H9 (cell line): ENCODE measurements at regions not wholly inside any gene's neighbourhood (a gene's known extent, or its start where the extent isn't known, plus 50 kb on each side); places are given as distances from the start of the nearest gene placed in this dataset.

Source experiments
- DNase-seq: peaks from one replicate; pipeline ENCODE4 v3.0.0-alpha.2; 2017
- H2AFZ ChIP-seq: one replicate; pipeline ENCODE4 v1.6.1; 2013; ENCODE audit warnings: mild to moderate bottlenecking, low read length, control low read depth, moderate library complexity
- H2AK5ac ChIP-seq: 2 replicates; pipeline ENCODE4 v1.6.1; 2013; ENCODE audit warnings: low read length, control low read depth, mixed read lengths; ENCODE audit not compliant: insufficient read length
- H2BK120ac ChIP-seq: one replicate; pipeline ENCODE4 v1.6.1; 2013; ENCODE audit warnings: low read depth, mild to moderate bottlenecking, low read length, control low read depth, inconsistent platforms; ENCODE audit not compliant: poor library complexity, severe bottlenecking
- H2BK12ac ChIP-seq: 2 replicates; pipeline ENCODE4 v1.6.1; 2013; ENCODE audit warnings: low read length, control low read depth, mixed read lengths, low read depth; ENCODE audit not compliant: insufficient read length
- H2BK15ac ChIP-seq: 2 replicates; pipeline ENCODE4 v1.6.1; 2013; ENCODE audit warnings: low read depth, low read length, control low read depth
- H2BK20ac ChIP-seq: one replicate; pipeline ENCODE4 v1.6.1; 2013; ENCODE audit warnings: low read depth, mild to moderate bottlenecking, low read length, control low read depth, inconsistent platforms; ENCODE audit not compliant: poor library complexity, severe bottlenecking
- H2BK5ac ChIP-seq: 2 replicates; pipeline ENCODE4 v1.6.1; 2013; ENCODE audit warnings: low read length, control low read depth, mixed read lengths; ENCODE audit not compliant: insufficient read length
- H3K14ac ChIP-seq: 2 replicates; pipeline ENCODE4 v1.6.1; 2013; ENCODE audit warnings: low read length, control low read depth; ENCODE audit not compliant: insufficient read depth
- H3K18ac ChIP-seq: 2 replicates; pipeline ENCODE4 v1.6.1; 2013; ENCODE audit warnings: low read depth, mild to moderate bottlenecking, mixed read lengths, low read length, control low read depth; ENCODE audit not compliant: insufficient read length
- H3K23ac ChIP-seq: 2 replicates; pipeline ENCODE4 v1.6.1; 2013; ENCODE audit warnings: low read length, control low read depth, mixed read lengths, low read depth; ENCODE audit not compliant: insufficient read length
- H3K23me2 ChIP-seq: 2 replicates; pipeline ENCODE4 v1.6.1; 2013; ENCODE audit warnings: low read depth, mild to moderate bottlenecking, mixed read lengths, low read length, control low read depth; ENCODE audit not compliant: insufficient read length, poor library complexity, severe bottlenecking
- H3K27ac ChIP-seq: 2 replicates; pipeline ENCODE4 v1.5.1; 2013; ENCODE audit warnings: low read length, control low read depth, mixed read lengths, low read depth; ENCODE audit not compliant: insufficient read length
- H3K27me3 ChIP-seq: 2 replicates; pipeline ENCODE4 v1.6.1; 2013; ENCODE audit warnings: low read length, control low read depth, inconsistent platforms; ENCODE audit not compliant: insufficient read depth
- H3K4ac ChIP-seq: 2 replicates; pipeline ENCODE4 v1.6.1; 2013; ENCODE audit warnings: low read depth, mild to moderate bottlenecking, control low read depth, inconsistent platforms, low read length, moderate library complexity
- H3K4me1 ChIP-seq: 2 replicates; pipeline ENCODE4 v1.6.1; 2013; ENCODE audit warnings: low read length, control low read depth, inconsistent platforms; ENCODE audit not compliant: insufficient read depth
- H3K4me2 ChIP-seq: 2 replicates; pipeline ENCODE4 v1.6.1; 2013; ENCODE audit warnings: low read length, control low read depth, mixed read lengths; ENCODE audit not compliant: insufficient read length, insufficient read depth
- H3K56ac ChIP-seq: 2 replicates; pipeline ENCODE4 v1.6.1; 2013; ENCODE audit warnings: low read depth, mild to moderate bottlenecking, mixed read lengths, low read length, control low read depth; ENCODE audit not compliant: insufficient read length
- H3K79me1 ChIP-seq: 2 replicates; pipeline ENCODE4 v1.6.1; 2013; ENCODE audit warnings: low read depth, mild to moderate bottlenecking, moderate library complexity, low read length, control low read depth, inconsistent platforms; ENCODE audit not compliant: insufficient read depth, poor library complexity, severe bottlenecking
- H3K79me2 ChIP-seq: 2 replicates; pipeline ENCODE4 v1.6.1; 2013; ENCODE audit warnings: low read length, control low read depth, inconsistent platforms; ENCODE audit not compliant: insufficient read depth
- H3K9ac ChIP-seq: 2 replicates; pipeline ENCODE4 v1.6.1; 2013; ENCODE audit warnings: low read length, control low read depth, mixed read lengths; ENCODE audit not compliant: insufficient read length; ENCODE audit errors: extremely low read depth
- H3K9me3 ChIP-seq: one replicate; pipeline ENCODE4 v1.6.1; 2013; ENCODE audit warnings: low read depth, low read length, inconsistent platforms; ENCODE audit not compliant: control insufficient read depth
- H3T11ph ChIP-seq: one replicate; pipeline ENCODE4 v1.6.1; 2013; ENCODE audit warnings: mild to moderate bottlenecking, low read length, control low read depth, inconsistent platforms
- H4K20me1 ChIP-seq: one replicate; pipeline ENCODE4 v1.6.1; 2013; ENCODE audit not compliant: control insufficient read depth, insufficient read length, insufficient read depth
- H4K5ac ChIP-seq: 2 replicates; pipeline ENCODE4 v1.6.1; 2013; ENCODE audit warnings: low read depth, mild to moderate bottlenecking, mixed read lengths, low read length, control low read depth; ENCODE audit not compliant: insufficient read length
- H4K8ac ChIP-seq: replicated peaks from 2 replicates; pipeline ENCODE4 v1.6.1; 2013; ENCODE audit warnings: low read length, control low read depth, mixed read lengths, low read depth; ENCODE audit not compliant: insufficient read length
- H4K91ac ChIP-seq: 2 replicates; pipeline ENCODE4 v1.6.1; 2013; ENCODE audit warnings: low read depth, mild to moderate bottlenecking, moderate library complexity, mixed read lengths, low read length, control low read depth; ENCODE audit not compliant: insufficient read length
- H3K27ac Mint-ChIP-seq, 3 experiments: 2 replicates in 2 of 3; 3 replicates in 1 of 3; pipeline ENCODE4 v1.8.0; 2020 to 2021; ENCODE audit warnings: mixed read lengths in 3 of 3, mild to moderate bottlenecking in 1 of 3, moderate library complexity in 1 of 3
- H3K27me3 Mint-ChIP-seq: 2 replicates; pipeline ENCODE4 v1.8.0; 2021; ENCODE audit warnings: low read depth, mild to moderate bottlenecking, moderate library complexity, mixed read lengths
- H3K36me3 Mint-ChIP-seq, 3 experiments: 2 replicates in 2 of 3; 3 replicates in 1 of 3; pipeline ENCODE4 v1.8.0; 2020 to 2021; ENCODE audit warnings: low read depth in 3 of 3, mixed read lengths in 3 of 3; ENCODE audit not compliant: insufficient read depth in 1 of 3
- H3K4me1 Mint-ChIP-seq, 2 experiments: 2 replicates each; pipeline ENCODE4 v1.8.0; 2020; ENCODE audit warnings: mixed read lengths in 2 of 2
- H3K4me3 Mint-ChIP-seq, 2 experiments: 2 replicates in 1 of 2; 3 replicates in 1 of 2; pipeline ENCODE4 v1.8.0; 2020 to 2021; ENCODE audit warnings: mild to moderate bottlenecking in 2 of 2, mixed read lengths in 2 of 2, moderate library complexity in 1 of 2
- H3K9me3 Mint-ChIP-seq, 2 experiments: 2 replicates in 1 of 2; 3 replicates in 1 of 2; pipeline ENCODE4 v1.8.0; 2020; ENCODE audit warnings: mild to moderate bottlenecking in 2 of 2, mixed read lengths in 2 of 2, moderate library complexity in 1 of 2
- WGBS: extraction: QIAGEN DNeasy Blood & Tissue Kit; methylation state at CpG from one replicate; pipeline ENCODE4 v1.1.7; 2013; ENCODE audit warnings: missing lambda C conversion rate, low lambda C conversion rate, mixed read lengths; ENCODE audit not compliant: insufficient read length; ENCODE audit errors: extremely low coverage; 5-methylcytosine and 5-hydroxymethylcytosine counted together
- TF ChIP-seq, protein P1 (sequence below): fragments of 200-600 bp; sonication (generic); conservative IDR thresholded peaks from 3 replicates; pipeline ENCODE4 v1.8.0; 2021; ENCODE audit warnings: antibody characterized with exemption, mild to moderate bottlenecking

DNA sequence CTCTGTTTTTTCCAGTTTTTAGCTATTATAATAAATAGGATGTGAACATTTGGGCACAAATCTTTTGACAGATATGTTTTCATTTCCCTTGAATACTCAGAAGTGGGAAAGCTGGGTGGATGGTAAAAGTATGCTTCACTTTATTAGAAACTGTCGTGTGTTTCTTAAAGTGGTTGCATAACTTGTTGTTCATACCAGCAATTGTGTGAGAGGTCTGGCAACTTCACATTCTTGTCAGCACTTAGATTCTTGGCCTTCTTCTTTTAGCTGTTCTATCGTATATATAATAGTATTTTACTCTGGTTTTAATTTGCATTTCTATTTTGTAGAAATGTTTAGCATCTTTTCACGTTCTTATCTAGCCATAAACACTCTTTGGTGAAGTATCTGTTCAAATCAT lies 894.4 kb downstream of the KCNMA1 start:
- no peaks in the 10 kb centered on the region for H3K36me3 Mint-ChIP-seq
- Histone ChIP-seq H2BK12ac (no peak overlapping the region), H3K4ac (no peak overlapping the region), H3K79me1 (no peaks in the 10 kb centered on the region), H3T11ph (no peak overlapping the region), H4K91ac (no peak overlapping the region), H4K5ac (no peak overlapping the region), H3K4me1 (0 out of 2 replicates have a peak, but pooled peaks cover 3% of the 10 kb centered on the region), H4K20me1 (no peaks in the 10 kb centered on the region), H3K4me2 (no peak overlapping the region), H3K14ac (no peak overlapping the region), H3K18ac (no peak overlapping the region), H3K27me3 (no peaks in the 10 kb centered on the region), H4K8ac (no peak overlapping the region), H2AFZ (no peak overlapping the region), H2BK5ac (no peak overlapping the region), H3K9me3 (no peaks in the 10 kb centered on the region), H2BK20ac (no peak overlapping the region), H3K56ac (no peak overlapping the region), H3K23ac (no peak overlapping the region), H2BK15ac (no peak overlapping the region), H3K27ac (no peak overlapping the region), H2AK5ac (no peak overlapping the region), H3K9ac (no peak overlapping the region), H2BK120ac (no peak overlapping the region), H3K79me2 (no peaks in the 10 kb centered on the region), H3K23me2 (no peaks in the 10 kb centered on the region)
- H3K9me3 Mint-ChIP-seq, result no peaks in the 10 kb centered on the region
- no peak overlapping the region for H3K4me3 Mint-ChIP-seq
- no peaks in the 10 kb centered on the region for H3K27me3 Mint-ChIP-seq
- no peak for DNase-seq
- no peak overlapping the region for H3K27ac Mint-ChIP-seq
- TF ChIP-seq, protein P1, sequence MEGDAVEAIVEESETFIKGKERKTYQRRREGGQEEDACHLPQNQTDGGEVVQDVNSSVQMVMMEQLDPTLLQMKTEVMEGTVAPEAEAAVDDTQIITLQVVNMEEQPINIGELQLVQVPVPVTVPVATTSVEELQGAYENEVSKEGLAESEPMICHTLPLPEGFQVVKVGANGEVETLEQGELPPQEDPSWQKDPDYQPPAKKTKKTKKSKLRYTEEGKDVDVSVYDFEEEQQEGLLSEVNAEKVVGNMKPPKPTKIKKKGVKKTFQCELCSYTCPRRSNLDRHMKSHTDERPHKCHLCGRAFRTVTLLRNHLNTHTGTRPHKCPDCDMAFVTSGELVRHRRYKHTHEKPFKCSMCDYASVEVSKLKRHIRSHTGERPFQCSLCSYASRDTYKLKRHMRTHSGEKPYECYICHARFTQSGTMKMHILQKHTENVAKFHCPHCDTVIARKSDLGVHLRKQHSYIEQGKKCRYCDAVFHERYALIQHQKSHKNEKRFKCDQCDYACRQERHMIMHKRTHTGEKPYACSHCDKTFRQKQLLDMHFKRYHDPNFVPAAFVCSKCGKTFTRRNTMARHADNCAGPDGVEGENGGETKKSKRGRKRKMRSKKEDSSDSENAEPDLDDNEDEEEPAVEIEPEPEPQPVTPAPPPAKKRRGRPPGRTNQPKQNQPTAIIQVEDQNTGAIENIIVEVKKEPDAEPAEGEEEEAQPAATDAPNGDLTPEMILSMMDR, result no peak
- peaks cover 13 to 14% of the 10 kb centered on the region in 2 experiments for H3K4me1 Mint-ChIP-seq
- no CpG with 5 or more reads among the region's 3 CpGs for WGBS
